GM18505 (cell line): ENCODE measurements at regions not wholly inside any gene's neighbourhood (a gene's known extent, or its start where the extent isn't known, plus 50 kb on each side); places are given as distances from the start of the nearest gene placed in this dataset.
"Not testable (repeated sequence)": the region's sequence is repeated elsewhere in the genome, so short reads cannot be mapped to it uniquely, and the experiment has no call there.

ENCODE experiments used
- ATAC-seq: cut with Tn5 transposase; IDR thresholded peaks from one replicate; pipeline ENCODE4 v1.9.1; 2021; ENCODE audit not compliant: unreplicated experiment
- POLR2A ChIP-seq: IDR thresholded peaks from 4 replicates; pipeline ENCODE4 v1.6.1; 2011; ENCODE audit warnings: borderline replicate concordance; ENCODE audit not compliant: insufficient read depth, insufficient read length; ENCODE audit errors: extremely low read depth

GRCh38 chr6:15822835-15823234 lies 160.0 kb upstream of the DTNBP1 start:
- no peak for ATAC-seq

GRCh38 chr6:15819841-15820240 lies 157.0 kb upstream of the DTNBP1 start:
- no peak for TF ChIP-seq POLR2A
- no peak for ATAC-seq

More at GRCh38 chr6:15822835-15823234, 160.0 kb upstream of the DTNBP1 start:
- TF ChIP-seq POLR2A, result no peak

- no peak for TF ChIP-seq POLR2A
- no peak for ATAC-seq
Measured at GRCh38 chr6:15819226-15819625, 156.4 kb upstream of the DTNBP1 start.

DNA sequence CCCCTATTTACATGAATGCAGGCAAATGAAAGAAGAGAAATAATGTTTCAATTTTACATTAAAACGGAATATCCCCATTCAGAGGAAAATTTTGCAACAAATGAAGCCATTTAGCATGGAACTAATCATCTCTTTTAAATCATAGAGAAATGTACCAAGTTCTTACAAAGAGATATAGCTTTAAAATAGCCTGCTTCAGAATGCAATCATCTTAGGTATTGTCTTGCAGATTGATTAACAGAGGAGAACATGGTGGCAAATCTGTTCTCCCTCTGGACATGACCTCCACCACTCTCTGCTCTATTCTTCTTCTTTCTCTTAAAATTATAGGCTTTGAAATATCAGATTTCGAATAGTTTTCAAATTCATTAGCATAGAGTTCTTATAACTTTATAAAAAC lies 155.7 kb upstream of the DTNBP1 start:
- no peak for ATAC-seq

GRCh38 chr6:15818044-15818443 lies 155.2 kb upstream of the DTNBP1 start:
- ATAC-seq, result no peak
- TF ChIP-seq POLR2A, result no peak

More for the DNA sequence above, 155.7 kb upstream of the DTNBP1 start:
- TF ChIP-seq POLR2A, result no peak

GRCh38 chr6:15817100-15817499 lies 154.3 kb upstream of the DTNBP1 start:
- ATAC-seq, result no peak
- no peak for TF ChIP-seq POLR2A

GRCh38 chr6:15816661-15817060 lies 153.8 kb upstream of the DTNBP1 start:
- ATAC-seq, result no peak
- TF ChIP-seq POLR2A, result no peak

DNA sequence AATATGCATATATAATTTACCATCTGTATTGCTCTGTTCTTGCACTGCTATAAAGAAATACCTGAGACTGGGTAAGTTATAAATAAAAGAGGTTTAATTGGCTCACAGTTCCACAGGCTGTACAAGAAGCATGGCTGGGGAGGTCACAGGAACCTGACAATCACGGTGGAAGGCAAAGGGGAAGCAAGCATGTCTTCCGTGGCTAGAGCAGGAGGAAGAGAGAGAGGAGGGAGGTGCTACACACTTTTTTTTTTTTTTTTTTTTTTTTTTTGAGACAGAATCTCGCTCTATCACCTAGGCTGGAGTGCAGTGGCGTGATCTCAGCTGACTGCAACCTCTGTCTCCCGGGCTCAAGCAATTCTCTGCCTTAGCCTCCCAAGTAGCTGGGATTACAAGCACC lies 150.9 kb upstream of the DTNBP1 start:
- ATAC-seq, result not testable (repeated sequence)

GRCh38 chr6:15811107-15811506 lies 148.3 kb upstream of the DTNBP1 start:
- TF ChIP-seq POLR2A, result no peak
- no peak for ATAC-seq

- no peak for TF ChIP-seq POLR2A
Measured at GRCh38 chr6:15810618-15811017, 147.8 kb upstream of the DTNBP1 start.

DNA sequence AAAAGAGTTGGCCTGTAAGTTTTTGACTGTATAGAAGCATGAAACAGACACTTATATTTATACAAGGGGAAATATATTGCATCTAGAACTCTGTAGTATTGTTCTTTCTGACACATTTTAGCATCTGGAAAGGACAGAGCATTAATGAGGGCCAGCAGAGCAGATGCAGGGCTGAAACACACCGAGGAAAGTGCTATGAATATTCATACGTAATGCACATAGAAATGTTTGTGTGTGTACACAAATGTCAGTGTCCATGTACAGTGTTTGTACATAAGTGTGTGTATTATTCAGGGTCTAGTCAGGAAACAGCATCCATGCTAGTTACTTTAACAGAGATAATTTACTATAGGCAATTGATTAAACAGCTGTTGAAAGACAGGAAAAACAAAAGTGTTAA lies 146.5 kb upstream of the DTNBP1 start:
- no peak for ATAC-seq
- TF ChIP-seq POLR2A, result no peak

More at GRCh38 chr6:15810618-15811017, 147.8 kb upstream of the DTNBP1 start:
- ATAC-seq, result no peak

DNA sequence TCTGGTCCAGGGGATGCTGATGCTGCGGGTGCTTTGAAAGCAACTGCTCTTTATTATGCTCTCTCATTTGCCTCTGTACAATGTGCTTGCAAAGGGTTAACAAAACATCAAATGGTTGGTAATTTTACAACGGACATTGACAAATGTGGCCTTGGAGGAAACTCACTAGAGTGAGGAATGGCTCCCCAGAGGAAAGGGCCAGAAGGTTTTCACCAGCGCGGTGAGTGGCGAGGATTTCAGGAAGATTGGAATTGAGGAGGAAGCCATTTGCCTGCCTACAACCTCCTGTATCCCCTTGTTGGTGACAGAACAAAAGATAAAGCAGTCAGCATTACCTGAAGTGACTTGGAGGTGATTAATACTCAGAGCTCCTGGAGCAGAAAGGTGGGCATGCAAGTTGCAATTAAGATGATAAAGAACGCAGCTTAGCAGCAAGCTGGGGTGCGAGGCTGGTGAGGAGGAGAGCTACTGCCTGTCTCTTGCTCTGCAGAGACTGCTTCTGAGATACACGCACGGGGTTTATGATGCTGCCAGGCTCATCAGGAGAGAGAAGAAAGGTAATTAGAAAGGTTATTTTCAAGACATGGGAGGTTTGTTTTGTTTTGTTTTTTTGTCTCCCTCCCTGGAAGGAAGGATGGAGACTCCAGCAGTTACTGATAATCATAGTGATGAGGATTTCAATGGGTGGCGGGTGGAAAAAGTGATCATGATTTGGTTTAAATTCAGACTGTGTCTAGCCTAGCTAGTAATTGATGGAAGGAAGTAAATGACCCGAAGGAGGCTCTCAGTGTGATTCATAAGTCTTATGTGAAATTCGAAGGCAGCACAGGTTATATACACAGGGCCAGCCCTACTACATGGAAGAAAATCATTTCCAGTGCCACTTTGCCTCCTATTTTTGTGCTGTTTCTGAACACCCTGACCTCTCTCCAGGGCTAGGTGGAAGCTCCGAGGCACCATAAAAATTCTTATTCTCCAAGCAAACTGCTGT lies 141.6 kb upstream of the DTNBP1 start:
- no peak for ATAC-seq
- TF ChIP-seq POLR2A, result no peak

DNA sequence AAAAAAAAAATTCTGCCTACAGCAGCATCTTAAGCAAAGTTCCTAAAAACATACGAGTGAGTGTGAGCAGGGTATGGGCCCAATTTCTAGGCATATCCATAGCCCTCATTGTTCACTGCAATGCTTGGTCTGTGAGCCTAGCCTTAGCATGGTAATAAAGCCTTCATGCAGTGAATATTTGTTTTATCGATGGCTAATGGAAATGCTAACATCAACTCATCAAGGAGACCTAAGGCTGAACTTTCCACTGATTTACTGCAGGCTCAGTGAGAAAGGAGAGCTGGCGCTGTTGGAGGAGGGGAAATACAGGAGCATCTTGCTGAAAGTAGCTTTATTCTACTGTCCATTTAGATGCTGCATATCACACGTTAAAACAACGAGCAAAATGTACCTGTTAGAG lies 139.6 kb upstream of the DTNBP1 start:
- no peak for ATAC-seq
- no peak for TF ChIP-seq POLR2A

- no peak for TF ChIP-seq POLR2A
- ATAC-seq, result no peak
Measured at GRCh38 chr6:15801912-15802311, 139.1 kb upstream of the DTNBP1 start.
